Putamen (tissue), 1 donor: ENCODE measurements at regions not wholly inside any gene's neighbourhood (a gene's known extent, or its start where the extent isn't known, plus 50 kb on each side); places are given as distances from the start of the nearest gene placed in this dataset.

ENCODE experiments used
- DNase-seq: peaks from one replicate; pipeline ENCODE4 v3.0.0-alpha.2; 2016; ENCODE audit warnings: low spot score

DNA sequence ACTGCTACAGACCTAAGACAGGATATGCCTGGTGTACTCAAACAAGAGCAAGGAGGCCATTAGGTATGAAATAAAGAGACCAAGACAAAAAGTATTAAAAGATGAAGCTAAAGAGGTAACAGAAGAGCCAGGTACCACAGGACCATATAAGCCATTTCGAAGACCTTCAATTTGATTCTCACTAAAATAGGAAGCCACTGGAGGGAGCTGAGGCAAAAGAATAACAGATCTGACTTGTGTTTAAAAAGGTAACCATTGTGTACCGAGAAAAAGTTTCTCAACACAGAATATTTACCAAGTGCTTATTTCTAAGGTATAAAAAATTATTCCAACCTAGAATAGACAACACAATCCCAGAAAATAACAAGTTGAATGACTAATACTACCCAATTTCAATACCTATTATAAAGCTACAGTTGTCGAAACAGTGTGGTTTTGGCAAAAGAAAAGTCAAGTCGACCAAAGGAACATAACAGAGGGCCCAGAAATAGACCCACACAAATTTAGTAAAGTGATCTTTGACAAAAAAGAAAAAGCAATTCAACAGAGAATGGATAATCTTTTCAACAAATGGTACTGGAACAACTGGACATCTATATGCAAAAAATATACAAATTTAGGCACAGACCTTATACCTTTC lies 125.3 kb upstream of the DST start:
- no peak for DNase-seq

DNA sequence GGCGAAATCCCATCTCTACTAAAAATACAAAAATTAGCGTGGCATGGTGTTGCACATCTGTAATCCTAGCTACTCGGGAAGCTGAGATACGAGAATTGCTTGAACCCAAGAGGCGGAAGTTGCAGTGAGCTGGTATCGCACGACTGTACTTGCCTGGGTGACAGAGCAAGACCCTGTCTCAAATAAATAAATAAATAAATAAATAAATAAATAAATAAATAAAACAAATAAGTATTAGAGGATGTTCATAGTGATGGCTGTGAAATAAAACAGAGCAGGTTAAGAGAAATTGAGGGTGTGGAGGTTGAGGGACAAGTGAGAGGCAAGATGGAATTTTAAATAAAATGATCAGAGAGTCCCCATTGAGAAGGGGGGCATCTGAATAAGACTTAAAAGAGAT lies 124.7 kb upstream of the DST start:
- DNase-seq: no peak

DNA sequence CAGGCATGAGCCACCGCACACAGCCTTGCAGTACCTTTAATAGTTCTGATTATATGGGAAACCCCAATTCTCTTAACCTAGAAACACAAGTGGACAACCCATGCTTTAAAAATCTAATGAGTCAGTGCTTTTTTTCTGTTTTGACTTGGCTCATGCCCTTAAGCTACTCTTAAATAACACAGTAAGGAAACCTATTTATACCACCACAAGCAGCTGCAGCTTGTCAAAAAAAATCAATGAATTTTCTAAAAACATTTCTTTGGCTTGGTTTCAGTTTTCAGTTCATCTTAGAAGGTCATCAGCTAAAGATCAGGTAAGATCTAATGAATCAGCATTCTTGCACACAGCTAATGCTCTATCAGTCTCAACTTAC lies 124.1 kb upstream of the DST start:
- DNase-seq: no peak

DNA sequence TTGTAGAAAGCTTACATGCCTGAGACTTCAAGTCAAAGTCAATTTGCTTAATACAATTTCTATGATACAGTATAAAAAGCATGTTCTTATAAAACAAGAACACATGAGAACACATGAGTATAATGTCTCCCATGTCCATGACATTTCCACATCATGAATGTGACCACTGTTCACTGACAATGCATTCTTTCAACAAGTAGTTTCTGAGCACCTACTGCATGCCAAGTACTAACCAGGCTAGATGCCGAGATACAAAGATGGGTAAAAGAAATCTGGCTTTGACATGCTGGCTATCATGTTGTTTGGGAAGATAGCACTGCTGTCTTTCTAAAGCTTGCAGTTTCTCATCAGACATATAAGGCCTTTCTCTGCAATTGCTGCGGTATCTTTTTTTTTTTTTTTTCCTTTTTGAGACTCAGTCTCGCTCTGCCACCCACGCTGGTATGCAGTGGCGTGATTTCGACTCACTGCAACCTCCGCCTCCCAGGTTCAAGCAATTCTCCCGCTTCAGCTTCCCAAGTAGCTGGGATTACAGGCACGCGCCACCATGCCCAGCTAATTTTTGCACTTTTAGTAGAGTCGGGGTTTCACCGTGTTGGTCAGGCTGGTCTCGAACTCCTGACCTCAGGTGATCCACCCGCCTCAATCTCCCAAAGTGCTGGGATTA lies 123.6 kb upstream of the DST start:
- no peak for DNase-seq

DNA sequence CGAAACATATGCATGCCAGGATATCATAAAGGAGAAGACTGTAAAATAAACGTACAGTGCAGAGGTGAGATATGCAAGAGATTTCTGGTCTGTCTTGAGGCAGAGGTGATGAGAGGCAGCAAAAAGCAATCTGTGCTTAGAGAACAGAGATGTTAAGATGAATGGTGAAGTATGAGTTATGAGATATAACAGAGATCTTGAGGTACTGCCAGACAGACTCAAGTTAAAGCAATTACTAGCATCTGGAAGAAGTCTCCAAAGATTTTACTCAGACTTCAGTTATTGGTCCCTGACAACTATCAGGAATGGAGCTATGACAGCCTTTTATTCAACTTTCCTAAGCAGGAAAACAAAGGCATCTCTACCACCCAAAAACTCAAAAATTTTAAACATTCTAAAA lies 122.8 kb upstream of the DST start:
- DNase-seq: no peak

DNA sequence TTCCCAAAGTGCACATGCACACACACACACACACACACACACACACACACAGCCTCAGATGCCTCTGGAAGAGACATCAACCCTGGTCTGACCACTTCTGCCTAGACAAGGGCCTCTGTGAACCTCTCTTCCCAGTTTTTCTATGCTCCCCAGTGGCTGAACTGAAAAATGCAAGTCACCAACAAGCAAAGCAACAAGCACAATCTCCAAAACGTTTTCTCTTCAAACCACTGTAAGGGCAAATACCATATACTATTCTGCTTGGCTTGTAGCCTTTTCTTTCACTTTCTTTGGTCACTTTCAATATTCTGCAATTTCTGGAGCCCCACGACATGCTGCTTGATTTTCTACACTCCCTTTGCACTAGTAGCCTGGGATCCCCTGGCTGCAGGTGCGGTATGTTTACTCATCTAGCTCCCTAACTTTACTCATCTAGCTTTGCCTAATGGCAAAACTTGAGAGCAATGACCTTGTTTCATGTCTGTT lies 121.4 kb upstream of the DST start:
- DNase-seq: no peak

DNA sequence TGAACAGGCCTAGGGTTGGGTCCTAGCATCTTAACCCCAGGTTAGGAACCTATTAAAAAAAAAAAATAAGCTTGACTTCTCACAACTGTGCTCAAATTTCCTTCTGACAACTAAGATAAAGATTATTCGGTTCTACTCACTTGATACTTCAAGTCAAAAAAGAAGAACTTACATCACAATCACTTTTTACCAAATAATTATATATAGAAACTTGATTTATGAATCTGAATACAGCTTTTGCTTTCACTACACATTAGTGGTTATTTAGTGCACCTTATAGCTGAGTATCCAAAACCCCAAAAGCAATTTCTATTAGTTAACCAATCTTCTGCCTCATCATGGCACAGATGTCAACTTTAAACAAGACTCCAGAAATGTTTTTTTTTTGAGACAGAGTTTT lies 119.0 kb upstream of the DST start:
- no peak for DNase-seq

DNA sequence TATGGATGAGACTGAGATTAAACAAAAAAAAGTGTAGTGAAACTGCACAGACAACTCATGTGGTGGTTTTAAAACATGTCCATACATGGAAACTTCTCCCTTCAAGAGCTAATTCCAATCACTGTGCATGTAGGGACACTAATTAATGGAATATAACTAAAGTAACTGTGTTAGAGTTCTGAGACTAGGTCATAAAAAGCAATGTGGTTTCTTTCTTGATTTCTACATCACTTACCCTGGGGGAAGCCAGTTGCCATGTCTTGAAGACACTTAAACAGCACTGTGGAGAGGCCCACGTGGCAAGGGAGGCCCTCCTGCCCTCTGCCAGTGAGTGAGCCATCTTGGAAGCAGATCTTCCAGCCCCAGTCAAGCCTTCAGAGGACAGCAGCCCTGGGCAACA lies 118.2 kb upstream of the DST start:
- no peak for DNase-seq

DNA sequence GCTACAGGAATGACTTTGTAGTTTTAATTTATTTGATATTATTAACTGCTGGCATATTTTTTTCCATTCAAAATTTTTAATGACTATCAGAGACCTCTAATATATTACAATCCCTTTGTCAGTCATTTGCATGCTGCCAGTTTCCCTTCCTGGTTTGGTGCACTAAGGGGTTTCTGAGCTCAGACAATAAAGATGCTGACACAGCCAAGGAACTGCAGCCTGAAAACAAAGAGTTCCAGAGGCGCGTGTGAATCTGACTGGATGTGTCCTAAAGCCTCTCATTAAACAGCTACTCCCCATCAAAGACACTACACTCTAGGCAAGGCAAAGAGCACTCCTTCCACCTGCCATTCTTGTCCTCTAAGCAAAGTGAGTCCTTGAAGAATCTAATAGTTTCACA lies 116.8 kb upstream of the DST start:
- no peak for DNase-seq

DNA sequence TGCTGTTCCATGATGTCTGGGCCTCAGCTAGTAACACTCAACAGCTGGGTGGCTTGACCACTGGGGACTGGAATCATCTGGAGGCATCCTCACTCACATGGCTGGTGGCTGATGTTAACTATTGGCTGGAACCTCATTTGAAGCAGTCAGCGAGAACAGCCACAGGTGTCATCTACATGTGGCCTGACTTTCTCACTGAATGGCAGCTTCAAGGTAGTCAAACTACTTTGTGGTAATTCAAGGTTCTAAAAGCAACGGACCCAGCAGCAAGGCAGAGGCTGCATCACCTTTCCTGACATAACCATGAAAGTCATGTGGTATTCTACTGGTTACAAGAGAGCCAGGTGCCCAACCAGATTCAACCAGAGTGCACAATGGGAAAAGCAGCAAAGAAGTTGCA lies 115.9 kb upstream of the DST start:
- no peak for DNase-seq

DNA sequence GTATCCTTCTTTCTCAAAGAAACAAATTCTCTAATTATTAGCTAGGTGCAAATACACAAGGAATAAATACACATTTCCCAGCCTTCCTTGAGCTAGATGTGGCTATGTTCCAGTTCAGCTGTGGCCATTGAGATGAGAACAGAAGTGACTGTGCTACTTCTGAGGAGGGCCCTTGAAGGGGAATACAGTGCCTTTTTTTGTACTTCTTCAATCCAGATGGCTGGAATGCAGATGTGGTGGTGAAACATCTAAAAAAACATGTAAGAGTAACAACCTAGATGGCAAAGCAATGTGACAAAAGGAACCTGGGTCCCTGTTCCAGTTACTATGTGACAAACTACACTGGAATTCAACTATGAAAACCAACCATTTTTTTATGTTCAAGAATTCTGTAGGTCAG lies 115.4 kb upstream of the DST start:
- no peak for DNase-seq

DNA sequence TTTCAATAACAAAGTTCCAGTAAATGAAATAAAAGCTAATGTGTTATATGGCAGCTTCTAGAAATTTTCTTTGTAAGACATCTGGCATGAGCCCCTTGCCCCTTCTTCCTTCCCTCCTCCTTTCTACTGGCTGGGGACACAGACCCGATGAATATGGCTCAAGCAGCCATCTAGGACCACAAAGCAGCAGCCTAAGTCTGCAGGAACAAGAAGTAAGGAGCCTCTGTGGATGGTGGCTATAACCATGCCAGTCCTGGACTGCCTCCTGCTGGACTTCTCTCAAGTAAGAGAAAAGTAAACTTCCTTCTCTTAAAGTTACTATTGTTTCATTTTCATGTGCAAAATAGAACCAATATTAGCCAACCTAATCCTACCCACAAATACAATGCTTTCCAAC lies 114.9 kb upstream of the DST start:
- no peak for DNase-seq

DNA sequence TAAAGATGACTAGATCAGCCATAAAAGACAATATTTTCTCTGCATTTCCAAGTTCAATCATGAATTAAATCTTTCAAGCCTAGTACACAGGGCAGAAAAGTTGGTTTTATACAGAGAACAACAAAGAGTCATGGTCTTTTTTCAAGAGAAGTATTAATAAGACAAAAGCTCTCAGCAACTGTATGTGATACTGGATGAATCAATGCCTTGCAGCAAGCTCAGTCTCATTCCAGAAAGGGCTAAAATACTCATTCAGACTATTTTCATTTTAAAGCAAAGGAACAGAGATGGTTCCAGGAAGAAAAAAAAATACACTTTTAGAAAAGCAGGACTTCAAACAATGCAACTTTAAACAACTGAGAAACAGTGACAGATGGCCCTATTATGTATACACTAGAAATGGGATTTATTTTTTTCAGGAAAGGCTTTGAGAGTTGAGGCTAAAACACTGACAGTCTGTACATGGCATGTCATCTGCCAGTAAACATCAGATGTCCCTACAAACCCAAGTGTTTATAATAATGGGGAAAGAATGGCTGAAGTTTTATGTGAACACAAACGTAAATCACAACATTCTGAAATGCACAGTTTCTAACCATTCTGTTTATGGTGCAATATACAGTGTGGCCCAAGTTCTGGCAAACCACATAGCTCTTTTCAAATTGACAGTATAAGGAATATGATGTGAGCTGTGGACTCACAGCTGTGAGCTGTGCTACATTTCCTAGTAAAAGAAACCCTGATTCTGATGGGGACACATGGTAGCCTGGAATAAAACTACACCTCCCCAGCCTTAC lies 114.3 kb upstream of the DST start:
- no peak for DNase-seq

DNA sequence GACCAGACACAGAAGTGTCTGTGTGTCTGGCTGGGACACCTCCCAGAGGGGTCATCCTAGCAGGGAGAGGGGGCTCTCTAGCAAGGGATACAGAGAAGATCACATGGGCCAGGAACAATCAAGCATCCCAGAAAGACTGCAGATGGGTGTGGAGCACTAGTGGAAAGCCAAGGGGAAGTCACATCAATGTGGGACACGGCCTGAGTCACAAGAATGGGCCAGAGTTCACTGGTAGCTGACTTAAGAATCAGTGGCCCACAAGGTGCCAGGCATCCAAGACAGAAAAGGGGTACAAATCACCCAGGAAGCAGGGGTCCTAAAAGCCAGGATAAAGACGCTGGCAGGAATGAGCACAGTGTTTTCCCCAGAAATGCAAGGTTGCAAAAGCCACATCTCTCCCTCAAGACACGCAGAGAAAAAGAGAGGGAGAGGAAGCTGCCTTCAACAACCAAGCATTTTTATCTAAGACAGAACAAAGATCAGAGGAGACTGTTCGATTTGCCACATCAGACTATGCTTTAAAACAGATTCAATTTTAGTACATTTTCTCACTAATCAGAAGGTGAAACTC lies 113.6 kb upstream of the DST start:
- DNase-seq: no peak

DNA sequence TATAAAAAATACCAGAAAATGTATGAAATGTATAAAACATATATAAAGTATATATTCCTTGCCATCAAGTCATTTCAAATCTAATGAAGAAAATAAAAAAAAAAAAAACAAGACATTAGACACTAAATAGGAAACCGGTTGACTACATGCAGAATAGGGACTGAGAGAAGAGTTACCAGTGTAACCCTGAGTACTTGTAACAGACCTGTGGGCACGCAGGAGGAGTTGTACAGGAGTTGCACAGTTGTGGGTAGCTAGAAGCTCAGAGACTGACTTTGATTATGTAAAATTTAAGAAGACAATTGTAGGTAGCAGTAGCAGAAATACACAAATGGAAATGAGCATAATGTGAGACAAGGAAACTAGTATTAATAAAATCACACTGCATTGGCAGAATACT lies 112.4 kb upstream of the DST start:
- no peak for DNase-seq

DNA sequence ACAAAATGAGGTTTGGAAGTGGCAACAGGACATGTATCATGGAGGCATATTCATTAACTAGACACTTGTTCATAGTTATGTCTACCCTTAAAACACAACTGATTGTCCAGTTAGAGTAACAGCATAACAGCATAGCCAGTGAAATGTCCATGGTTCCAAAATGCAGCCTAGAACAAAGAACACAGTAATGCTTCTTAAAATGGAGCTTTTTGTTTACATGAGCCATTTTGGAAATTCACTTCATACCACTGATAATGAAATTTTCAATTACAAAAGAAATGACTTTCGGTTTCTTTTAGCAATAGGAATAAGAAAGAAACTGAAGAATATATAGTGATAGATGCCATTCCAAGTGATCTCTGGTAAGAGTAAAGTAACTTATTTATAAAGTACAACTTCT lies 111.1 kb upstream of the DST start:
- DNase-seq: no peak

DNA sequence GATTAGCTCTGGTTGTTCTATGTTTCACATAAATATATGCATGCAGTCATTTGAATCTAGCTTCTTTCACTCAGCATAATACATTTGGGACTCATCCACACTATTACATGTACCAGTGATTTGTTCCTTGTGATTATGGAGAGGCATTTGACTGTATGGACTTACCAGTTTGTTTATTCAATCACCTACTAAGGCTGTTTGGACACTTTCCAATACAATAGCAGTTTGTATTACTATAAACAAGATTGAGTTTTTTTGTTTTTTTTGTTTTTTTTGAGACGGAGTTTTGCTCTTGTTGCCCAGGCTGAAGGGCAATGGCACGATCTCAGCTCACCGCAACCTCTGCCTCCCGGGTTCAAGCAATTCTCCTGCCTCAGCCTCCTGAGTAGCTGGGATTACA lies 109.8 kb upstream of the DST start:
- DNase-seq: no peak

DNA sequence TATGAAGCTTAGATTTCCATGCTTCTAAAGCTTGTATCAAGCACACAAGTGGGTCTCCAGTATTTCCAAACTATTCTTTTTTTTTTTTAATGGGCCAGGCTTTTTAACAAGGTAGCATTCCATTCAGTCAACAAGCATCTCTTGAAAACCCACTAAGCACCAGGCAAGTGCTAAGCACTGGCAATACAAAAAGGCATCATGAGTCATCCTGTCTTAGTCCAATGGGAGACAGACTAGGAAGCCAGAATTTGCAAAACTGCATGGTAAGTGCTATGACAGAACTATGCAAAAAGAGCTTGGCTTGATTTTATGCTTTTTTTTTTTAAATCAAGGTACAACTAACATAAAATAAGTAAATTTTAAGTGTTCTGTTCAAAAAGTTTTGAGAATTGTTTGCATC lies 109.3 kb upstream of the DST start:
- no peak for DNase-seq

DNA sequence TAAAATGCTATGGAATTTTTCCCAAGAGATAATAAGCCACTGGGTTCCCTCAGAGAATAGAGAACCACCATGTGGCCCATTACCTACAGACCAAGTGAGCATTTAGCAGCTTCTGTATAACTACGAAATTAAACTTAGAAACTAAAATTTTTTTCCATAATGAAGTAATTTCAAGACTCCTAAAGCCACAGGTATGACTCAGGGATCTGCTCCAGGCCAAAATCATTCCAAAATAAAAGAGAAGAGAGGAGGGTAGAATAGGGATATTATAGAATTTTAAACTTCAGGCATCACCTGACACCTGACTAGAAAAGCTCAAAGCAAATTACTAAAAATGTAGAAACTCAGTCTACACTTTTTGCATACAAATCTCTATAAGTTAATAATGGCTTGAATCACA lies 108.9 kb upstream of the DST start:
- DNase-seq: no peak

DNA sequence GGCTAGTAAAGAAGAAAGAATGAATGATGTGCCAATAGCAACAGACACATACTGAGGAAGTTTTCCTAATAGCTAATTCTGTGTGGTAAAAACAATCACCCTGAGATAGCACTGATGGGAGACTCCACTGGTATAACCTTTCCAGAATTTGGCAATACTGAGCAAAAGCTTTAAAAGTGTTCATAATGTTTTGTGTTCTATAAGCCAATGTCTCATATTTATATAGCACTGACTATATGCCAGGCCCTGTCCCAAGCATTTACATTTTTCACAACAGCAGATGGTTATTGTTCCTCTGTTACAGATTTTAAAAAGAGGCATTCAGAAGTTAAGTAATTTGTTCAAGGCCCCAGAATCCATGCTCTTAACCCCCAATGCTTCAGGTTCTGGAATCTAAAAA lies 108.0 kb upstream of the DST start:
- no peak for DNase-seq

DNA sequence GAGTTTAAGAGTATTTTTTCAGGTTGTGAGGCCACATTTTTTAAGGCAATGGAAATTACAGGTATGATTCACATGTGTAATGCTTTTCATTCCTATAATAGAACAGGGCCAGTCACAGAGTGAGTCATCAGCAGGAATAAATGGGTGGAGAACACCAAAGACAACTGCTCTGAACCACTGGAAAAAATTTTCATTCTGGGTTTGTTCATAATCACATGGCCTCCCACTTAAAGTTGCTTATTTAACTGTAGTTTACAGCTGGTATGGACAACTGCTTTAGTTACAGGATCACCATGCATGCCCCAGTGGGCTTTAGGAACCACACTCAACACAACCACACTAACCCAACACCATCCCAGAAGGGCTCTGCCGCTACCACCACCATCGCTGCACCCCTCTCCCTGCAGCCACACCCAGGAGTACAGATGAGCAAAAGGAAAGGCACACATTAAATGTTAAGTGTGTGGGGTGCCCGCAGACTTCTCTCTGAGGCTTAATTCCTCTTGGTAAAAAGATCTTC lies 107.0 kb upstream of the DST start:
- no peak for DNase-seq

DNA sequence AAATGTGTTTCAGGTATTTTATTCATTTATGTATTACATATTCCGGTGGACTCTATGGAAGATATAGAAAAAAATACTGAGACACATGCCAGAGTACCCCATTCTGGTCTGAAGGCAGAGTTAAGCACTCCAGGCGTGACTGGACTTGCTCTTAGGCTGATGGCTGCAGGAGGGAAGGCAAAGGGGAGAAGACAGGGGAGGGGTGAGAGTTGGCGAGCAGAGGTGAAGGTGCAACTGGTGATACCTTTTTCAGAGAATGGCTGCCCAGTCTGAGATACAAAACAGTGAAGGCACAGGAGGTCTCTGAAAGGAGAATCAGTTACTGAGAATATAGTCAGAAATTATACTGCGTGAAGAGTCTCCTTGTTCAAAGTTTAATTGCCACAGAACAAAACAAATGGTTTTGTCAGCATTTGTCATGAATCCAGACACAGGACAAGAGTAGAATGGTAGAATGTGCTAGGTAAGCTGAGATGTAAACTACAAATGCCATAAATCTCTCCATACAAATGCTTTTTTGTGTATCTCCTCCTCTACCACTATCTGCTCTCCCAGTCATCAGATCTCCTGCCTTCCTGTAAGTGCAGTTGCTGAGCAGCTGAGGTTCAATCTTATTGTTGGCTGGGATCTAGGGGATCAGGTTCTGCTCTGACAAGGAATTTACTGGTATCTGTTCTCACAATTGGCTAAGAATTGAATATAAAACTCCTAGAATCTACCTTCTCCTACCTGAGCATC lies 104.2 kb upstream of the DST start:
- DNase-seq: no peak
